ENCODE measurements at regions not wholly inside any gene's neighbourhood (a gene's known extent, or its start where the extent isn't known, plus 50 kb on each side); places are given as distances from the start of the nearest gene placed in this dataset.
A peak's percentile ranks its signal among the peaks of the same experiment; 100 is the strongest.

DNA sequence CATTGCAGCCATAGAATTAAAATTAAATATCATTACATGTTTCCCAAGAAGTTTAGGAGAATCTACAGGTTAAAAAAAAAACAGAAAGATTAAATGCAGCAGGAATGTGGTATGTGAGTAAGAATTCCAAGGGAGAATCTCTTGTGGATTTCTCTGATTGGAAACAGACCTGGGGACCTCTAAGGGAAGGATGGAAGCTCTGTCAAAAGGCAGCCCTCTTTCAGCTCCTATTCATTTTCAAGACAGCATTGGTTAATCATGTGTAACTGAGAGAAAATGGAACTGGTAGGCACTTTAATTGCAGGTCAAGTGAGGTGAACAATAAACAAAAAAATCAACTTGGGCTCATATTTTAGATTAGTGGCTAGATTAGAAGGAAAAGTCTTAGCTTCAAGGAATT is 81.4 kb upstream of the MTPN start:
- no peak for DNase-seq

DNA sequence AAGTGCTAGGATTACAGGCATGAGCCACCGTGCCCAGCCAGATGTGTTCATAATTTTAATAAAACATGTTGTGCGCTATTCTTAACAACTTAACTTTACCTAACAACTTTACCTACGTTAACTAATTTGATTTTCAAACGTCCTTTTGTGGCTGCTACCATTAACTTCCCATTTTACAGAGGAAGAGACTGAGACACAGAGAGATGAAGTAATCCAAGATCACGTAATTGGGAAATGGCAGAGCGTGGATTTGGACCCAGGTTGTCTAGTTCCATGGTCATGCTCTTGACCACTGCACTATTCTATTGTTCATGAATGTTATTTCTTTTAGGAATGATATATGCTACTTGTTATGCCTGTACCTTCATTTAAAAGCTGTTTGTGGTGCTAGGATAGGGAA is 80.3 kb upstream of the MTPN start:
- DNase-seq = no peak

DNA sequence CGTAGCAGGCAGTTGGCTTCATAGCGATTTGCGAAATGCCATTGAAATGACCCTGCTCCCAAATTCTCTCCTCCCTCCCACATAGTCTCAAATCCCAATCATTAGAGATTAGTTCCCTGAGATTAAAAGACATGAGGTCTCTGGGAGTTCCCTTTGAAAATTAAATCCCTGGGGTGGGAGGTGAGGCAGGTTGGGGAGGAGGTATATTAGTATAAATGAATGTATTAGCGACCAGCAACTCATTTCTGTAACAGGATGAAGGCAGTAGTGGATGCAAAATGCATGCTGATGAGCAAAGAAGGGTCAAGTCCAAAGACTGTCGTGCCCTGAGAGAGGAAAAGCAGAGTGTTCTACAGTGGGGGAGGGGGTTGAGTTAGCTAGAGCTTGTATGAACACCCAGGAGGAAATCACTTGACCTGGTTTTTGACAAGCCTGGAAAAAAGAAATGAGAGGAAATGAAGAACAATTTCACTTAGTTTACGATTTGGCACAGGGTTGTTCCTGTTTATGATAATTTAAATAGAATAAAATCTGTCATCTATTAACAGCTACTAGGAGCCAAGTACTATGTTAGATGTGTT is 79.6 kb upstream of the MTPN start:
- DNase-seq = no peak

DNA sequence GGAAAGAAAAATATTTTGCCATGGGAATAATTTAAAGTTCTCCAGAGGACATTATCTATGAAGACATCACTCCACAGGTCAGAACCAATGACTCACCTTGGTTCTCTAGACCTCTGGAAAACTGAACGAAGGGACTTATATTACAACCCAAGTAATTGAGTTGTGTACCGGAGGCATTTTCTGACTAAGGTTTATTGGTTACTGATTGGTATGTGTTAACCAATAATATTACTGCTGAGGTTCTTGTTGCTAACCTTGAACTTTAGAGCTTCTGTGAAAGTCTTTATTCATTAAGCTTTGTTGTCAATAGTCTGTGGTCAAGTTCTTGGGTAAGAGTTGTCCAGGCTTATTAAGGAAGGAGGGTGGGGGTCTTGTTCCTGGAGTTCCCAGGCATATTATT is 78.1 kb upstream of the MTPN start:
- no peak for DNase-seq

DNA sequence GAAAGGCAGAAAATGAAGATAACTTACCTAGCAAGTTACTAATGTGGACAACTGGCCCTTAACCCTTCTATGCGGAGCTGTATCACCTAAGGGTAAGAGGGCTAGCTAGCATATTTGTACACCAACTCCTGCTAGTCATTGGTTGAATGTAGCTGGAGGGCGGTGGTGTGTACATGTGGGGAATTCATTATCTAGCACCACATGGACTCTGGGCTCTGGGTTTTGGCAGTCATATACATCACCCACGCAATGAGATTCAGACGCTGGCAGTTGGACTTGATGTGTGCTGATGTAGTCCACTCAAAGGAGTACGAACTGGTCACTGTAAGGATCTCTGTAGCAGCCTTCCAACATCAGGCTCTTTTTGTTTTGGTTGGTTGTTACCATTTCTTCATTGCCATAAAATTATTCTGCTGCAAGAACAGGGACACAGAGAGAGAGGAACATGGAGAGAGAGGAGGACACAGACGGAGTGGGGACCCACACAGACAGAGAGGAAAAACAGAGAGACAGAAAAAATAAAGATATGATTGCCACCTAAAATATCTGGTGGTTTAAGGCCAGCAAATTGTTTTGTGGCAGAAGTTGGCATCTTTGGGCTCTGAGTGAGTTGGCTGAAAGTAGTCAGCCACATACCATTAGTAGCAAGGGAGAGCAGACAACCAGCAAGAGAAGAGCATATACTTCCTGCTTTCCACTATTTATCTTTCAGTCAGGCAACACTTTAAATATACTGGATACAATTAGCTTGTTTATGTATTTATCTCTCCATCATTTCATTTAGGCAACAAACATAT is 76.7 kb upstream of the MTPN start:
- no peak for DNase-seq

DNA sequence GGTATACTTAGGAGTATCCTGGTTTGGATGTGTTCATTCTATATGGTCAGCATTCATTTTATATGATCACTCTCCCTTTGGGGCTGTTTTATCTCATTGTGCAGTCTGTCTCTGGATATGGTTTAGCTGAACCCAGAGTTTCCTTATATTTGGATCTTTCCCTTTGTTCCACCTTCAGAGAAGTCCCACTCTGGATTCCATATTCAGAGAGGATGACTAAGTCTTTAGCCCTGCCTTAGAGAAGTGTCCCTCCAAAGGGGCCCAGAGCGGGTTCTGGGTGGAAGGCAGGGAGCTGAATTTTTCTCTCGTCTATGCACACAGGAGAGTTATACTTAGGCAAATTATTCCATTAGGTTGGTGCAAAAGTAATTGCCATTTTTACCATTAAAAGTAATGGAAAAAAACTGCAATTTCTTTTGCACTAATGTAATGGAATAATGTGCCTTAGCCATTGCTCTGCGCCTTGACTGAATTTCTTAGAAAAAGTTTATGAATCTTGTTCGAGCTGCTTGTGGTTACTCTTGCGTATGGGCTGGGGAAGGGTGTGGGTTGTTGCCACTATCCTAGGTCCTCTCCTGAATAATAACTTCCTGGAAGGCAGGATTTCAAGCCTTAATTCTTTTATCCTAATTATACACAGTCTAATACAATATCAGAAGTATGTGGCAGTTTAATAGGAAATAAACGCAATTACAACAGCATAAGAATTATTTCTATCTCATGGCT is 74.2 kb upstream of the MTPN start:
- DNase-seq = no peak

DNA sequence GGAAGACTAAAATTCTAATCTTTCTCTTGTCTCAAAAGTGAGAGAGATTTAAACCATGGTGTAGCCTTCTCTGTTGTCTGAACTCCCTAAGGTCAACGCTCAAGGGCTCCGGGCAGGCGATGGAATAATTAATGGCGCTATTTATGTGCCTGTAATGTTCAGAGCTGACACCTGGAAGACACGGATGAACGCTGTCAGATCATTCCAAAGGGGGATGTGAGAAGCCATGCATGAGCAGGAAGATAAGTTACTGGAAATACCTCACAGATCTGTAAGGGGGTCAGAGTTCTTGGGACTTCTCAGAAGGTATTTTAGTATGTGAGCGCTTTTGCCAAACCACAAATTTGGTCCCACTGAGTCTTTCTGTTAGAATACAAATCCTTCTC is 73.3 kb upstream of the MTPN start:
- DNase-seq = no peak

DNA sequence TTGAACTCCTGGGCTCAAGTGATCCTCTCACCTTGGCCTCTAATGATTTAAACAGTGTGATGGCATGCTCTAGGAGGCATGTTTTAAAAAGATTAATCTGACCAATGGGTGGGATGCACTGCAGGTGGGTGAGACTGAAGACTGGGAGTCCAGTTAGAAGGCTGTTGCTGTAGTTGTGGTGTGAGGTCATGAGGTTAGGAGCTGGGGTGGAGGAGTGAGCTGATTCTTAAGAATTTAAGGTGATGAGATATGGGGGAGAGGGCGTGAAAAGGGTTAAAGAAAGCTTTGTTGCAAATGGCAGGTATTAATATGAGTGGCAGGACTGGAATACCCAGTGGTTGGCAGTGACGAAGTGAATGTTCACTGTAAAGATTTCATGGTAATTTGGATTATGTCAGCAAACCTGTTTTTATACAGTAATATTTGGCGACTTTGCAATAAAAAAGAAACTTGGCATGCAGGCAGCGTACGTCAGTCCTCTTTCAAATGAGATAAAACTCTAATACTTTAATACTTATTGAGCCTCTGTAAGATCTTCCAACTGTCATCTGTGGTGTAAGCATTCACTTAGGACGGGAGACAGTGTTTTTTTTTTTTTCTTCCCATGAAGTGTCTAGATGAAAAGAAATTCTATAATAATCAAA is 72.8 kb upstream of the MTPN start:
- no peak for DNase-seq

DNA sequence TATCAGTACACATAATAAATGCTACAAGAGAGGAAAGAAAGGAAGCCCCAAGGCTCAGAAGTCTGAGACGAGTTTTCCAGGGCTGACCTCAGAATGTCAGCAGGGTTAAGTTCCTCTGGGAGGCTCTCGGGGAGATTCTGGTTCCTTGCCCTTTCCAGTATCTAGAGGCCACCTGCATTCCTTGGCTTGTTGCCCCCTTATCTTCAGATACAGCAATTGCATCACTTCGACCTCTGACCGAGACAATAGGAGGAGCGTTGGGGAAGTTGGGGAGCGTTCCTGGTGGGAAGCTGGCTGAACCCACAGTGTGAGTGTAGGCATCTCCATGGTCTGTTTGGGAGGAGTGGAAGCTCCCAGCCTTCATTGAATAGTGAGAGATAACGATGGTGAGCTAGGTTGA is 72.0 kb upstream of the MTPN start:
- DNase-seq = no peak

DNA sequence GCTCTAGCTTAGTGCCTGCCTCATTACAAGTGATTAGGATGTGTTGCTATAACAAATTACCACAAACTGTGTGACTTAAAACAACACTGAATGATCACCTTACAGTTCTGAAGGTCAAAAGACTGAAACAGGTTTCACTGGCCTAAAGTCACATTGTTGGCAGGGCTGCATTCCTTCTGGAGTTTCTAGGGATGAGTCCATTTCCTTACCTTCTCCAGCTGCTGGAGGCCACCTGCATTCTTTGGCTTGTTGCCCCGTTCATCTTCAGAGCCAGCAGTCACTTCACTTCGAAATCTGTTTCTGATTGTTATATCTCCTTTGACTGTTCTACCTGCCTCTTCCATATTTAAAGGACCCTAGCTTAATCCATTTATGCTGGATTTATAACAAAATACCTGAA is 69.4 kb upstream of the MTPN start:
- no peak for DNase-seq

DNA sequence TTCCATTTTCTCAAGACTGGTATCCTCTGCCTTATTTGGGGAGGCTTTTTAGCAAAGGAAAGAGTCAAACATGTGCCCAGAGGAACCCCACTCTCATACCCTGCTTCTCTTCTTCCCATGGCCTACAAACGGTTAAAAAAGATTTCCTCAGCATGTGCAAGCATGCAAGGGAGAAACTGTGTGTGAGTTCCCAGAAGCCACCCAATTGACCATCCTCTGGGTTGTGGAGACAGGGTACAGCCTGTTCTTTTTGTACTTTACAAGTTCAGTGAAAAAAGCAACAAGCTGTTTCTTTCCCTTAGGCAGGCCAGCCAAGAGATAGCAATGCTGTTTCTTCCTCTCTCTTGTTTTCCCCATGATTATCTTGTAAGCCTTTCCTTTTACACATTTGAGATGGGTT is 68.8 kb upstream of the MTPN start:
- no peak for DNase-seq

DNA sequence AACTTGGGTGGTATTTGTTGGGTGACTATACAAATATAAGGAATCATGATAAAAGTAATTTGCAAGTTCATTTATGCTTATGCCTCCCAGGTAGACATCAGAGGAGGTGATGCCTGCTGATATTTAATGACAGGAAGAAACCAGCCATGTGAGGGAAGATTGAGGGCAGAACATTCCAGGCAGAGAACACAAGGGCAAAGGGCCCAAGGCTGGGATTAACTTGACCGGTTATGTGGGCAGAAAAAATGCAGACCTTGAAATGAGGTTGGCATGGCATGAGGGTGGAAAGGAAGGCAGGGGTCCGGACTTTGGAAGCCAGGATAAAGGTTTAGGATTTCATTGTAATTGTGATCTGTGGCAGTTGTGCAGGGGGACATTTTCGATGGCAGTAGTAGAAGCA is 68.0 kb upstream of the MTPN start:
- DNase-seq = no peak

DNA sequence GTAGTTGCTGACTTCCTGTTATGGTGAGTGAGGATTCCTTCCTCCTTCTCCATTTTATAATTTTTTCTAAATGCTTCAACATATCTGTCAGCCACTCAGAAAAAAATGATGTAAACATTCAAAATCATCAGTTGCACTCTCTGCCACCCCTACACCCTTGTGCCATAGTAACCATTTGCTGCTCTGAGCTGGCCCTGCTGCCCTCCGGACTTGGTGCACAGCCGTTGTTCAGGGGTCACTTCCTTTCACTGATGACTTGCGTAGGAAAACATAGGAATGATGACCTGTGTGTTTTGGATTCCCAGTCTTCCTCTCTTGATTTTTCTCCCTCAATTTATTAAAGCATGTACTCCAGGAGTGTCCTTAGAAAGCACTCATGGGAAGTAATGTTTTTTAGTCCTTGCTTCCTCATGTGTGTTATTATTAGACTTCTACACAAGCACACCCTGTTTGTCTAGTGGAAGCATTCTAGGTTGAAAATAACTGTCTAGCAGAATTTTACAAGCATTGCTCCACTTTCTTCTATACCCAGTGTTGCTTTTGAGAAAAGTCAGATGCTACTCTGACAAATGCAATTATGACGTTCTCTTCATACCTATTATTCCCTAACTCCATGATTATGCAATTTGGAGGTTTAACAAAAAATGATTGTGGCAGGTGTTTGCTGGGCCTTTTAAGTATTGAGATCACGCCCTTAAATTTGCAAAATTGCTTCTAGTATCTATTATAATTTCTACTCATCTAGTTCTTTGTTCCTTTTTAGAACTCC is 62.6 kb upstream of the MTPN start:
- DNase-seq = no peak

DNA sequence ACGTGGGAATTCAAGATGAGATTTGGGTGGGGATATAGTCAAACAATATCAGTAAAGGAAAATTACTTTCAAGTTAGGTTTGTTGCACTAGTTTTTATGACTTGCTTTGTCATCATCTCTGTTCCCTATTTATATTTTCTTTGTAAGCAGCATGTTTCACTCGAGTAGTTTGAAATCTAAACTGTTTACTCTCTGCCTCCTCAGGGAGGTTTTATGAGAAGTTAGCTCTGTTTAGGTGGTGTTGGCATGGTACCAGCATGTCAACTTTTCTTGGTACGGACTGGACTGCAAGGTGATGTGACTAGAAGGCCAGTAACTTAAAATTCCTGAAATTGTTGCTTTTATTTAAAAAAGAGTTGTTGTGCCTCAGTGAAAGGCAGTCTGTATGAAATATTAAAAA is 59.2 kb upstream of the MTPN start:
- DNase-seq = no peak

DNA sequence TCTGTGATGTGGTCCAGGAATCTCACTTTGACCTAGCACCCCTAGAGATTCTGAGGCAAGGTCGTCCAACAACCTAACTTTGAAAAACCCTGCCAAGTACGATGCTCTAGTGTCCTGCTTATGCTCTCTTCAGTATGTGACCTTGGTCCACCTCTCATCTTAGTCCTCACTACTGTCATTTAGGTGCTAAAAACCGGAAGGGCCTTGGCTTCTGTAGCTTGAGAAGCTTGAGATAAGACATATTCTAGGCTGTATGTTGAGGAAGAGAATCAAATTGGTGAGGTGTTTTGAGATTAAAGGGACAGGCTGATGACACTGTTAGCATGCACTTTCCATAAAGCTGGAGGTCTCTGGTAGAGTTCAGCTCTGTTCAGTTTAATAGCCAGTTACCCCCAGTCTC is 57.0 kb upstream of the MTPN start:
- no peak for DNase-seq

DNA sequence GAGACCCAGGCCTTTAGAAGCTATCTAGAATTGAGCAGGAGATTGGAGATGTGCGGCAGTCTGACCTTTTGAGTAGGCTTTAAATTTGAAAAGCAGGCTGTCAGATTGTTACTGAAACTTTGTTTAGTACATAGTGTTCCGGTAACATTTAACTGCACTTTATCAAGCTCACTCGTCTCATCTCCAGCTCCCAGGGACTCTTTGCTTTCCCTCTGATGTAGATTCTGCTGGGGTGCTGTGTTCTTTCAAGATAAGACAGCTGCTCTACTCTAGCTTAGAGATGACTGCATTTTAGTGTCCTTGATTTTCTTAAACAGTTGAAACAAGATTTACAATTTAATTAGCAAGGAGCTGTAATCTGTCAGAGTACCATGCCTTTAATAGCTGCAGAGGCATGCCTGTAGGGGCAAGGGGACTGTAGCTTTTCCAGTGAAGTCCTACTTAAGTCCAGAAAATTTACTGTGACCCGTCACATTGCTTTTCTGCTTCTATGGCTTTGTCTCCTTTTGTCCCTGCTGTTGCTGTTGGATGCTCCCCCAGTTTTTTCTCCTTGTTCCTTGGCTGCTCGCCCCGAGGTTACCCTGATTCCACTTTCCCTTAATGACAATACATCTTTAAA is 56.4 kb upstream of the MTPN start:
- peak in 1 of 5 experiments; percentile 30 for DNase-seq

DNA sequence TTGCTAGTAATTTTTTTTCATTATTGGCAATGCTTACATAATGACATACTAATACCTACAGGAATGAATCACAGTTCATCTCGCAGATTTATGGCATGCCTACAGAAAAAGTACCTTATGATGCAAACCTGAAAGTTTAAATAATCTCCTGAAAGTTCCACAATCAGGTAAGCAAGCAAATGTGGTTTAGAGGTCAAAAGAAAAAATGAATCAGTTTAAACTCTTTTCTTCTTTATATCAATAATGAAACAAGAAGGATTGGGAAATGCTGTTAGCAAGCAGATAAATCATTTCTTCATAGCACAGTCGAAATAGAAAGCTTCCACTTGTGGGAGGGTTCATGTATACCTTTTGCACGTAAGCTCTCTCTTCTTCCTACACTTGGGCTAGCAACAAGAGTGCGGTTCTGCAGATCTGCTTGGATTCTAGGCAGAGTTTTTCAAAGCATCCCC is 53.7 kb upstream of the MTPN start:
- DNase-seq = peak in 1 of 5 experiments; percentile 59

DNA sequence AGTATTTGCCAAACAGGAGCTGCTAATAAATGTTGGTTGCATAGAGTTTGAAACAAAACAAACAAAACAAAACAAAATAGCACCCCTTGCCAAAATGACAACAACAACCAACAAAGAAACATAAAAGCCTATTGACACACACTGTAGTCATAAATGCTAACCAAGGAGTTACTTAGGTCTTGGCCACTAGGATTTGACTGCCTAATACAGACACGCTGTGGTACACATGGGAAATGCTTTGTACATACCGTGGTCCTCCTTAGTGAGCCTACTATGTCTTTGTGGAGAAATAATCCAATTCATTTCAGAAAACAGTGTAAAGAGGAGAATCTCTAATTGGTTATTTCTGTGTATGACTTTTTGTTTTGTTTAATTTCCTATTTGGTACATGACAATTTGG is 53.2 kb upstream of the MTPN start:
- no peak for DNase-seq

DNA sequence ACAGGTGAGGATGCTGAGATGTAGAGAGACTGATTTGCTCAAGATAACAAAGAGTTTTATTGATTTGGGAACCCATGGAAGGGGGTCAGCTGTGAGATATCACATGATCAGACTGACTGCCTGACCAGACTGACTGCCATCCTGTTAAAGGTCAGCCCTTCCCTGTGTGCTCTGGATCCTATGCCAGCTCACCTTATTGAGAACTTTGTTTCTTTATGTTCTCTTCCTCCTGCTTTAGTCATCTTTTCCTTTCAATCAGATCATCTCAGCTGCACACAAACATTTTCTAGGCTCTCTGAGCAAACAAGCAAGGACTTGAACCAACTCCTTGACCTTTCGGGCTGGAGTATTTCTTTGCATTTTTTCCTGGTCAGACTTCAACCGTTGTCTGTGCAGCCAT is 50.0 kb upstream of the MTPN start:
- no peak for DNase-seq
